HCT116 (cell line): ENCODE measurements at regions not wholly inside any gene's neighbourhood (a gene's known extent, or its start where the extent isn't known, plus 50 kb on each side); places are given as distances from the start of the nearest gene placed in this dataset.

Source experiments
- ATAC-seq: fragments of 200-7000 bp; cut with Tn5 transposase; 2 replicates; pipeline ENCODE4 v1.9.1; 2020; ENCODE audit warnings: mild to moderate bottlenecking, moderate library complexity
- BruUV-seq: library from RNA; stranded (reverse); fragments of 400-500 nt; replicated peaks from 2 replicates; lab custom pipeline; 2021; lab: Mats Ljungman, UMichigan
- CTCF ChIA-PET: fragments of 300-600 bp; sonication (Branson Sonifier 250); formaldehyde crosslinking; loops from one replicate; lab custom pipeline; 2021; ENCODE audit warnings: antibody characterized with exemption; lab: Charles Lee
- POLR2A ChIA-PET: fragments of 300-600, 350-600 bp; sonication (Branson Sonifier 250); formaldehyde crosslinking; loops from one replicate; lab custom pipeline; 2021; ENCODE audit warnings: antibody characterized with exemption; lab: Charles Lee
- RAD21 ChIA-PET, 2 experiments: fragments of 300-600 bp; sonication (Branson Sonifier 250); formaldehyde crosslinking; loops; one replicate each; lab custom pipeline; 2023; ENCODE audit warnings: low total read pairs in 2 of 2; ENCODE audit not compliant: uncharacterized antibody in 2 of 2, unreplicated experiment in 2 of 2, low non-redundant PET in 1 of 2; lab: Charles Lee
- DNase-seq: peaks from one replicate; pipeline ENCODE4 v3.0.0-alpha.2; 2010; ENCODE audit warnings: low read depth, low spot score
- H2AFZ ChIP-seq: fragments of 200-600 bp; shearing (Covaris generic), sonication (generic); 2 replicates; pipeline ENCODE4 v1.6.1; 2017; ENCODE audit warnings: low read depth, mixed run types, mixed read lengths, antibody characterized with exemption, low read length; ENCODE audit not compliant: poor library complexity, severe bottlenecking
- H3K27ac ChIP-seq: 2 replicates; pipeline ENCODE4 v1.5.1; 2012; ENCODE audit warnings: low read depth, low read length
- H3K27me3 ChIP-seq: fragments of 200-600 bp; sonication (generic); 2 replicates; pipeline ENCODE4 v1.6.1; 2016; ENCODE audit warnings: mixed run types, low read length, mixed read lengths; ENCODE audit not compliant: insufficient read depth
- H3K36me3 ChIP-seq, 2 experiments: fragments of 200-500 bp in 1 of 2; fragments of 200-600 bp in 1 of 2; sonication (Bioruptor generic) in 1 of 2; sonication (generic) in 1 of 2; 2 replicates each; pipeline versions ENCODE4 v1.5.1 to v1.6.1; 2014 to 2016; ENCODE audit warnings: low read length in 2 of 2, inconsistent platforms in 1 of 2, mixed read lengths in 1 of 2, mixed run types in 1 of 2; ENCODE audit not compliant: insufficient read depth in 2 of 2, control insufficient read depth in 1 of 2
- H3K4me1 ChIP-seq, 2 experiments: fragments of 200-600 bp in 1 of 2; sonication (generic) in 1 of 2; 2 replicates each; pipeline versions ENCODE4 v1.5.1 to v1.6.1; 2012 to 2017; ENCODE audit warnings: low read length in 2 of 2, inconsistent platforms in 1 of 2, mild to moderate bottlenecking in 1 of 2, mixed read lengths in 1 of 2, mixed run types in 1 of 2, moderate library complexity in 1 of 2; ENCODE audit not compliant: insufficient read depth in 2 of 2, control insufficient read depth in 1 of 2
- H3K4me2 ChIP-seq: fragments of 200-600 bp; sonication (generic); 2 replicates; pipeline ENCODE4 v1.6.1; 2017; ENCODE audit warnings: mixed run types, low read length, mixed read lengths
- H3K4me3 ChIP-seq, 2 experiments: fragments of 200-600 bp in 1 of 2; sonication (generic) in 1 of 2; replicated peaks in 1 of 2; 2 replicates each; pipeline ENCODE4 v1.5.1; 2011 to 2016; ENCODE audit warnings: low read length in 2 of 2, control low read depth in 1 of 2, low read depth in 1 of 2, mild to moderate bottlenecking in 1 of 2, mixed read lengths in 1 of 2, mixed run types in 1 of 2
- H3K79me2 ChIP-seq: fragments of 200-600 bp; sonication (generic); 2 replicates; pipeline ENCODE4 v1.6.1; 2017; ENCODE audit warnings: mild to moderate bottlenecking, mixed run types, low read length, moderate library complexity, mixed read lengths; ENCODE audit not compliant: insufficient read depth
- H3K9ac ChIP-seq: fragments of 200-600 bp; sonication (generic); 2 replicates; pipeline ENCODE4 v1.6.1; 2016; ENCODE audit warnings: low read length, mixed read lengths
- H3K9me2 ChIP-seq: fragments of 200-600 bp; sonication (generic), shearing (Covaris generic); 2 replicates; pipeline ENCODE4 v1.6.1; 2017; ENCODE audit warnings: mixed run types, mild to moderate bottlenecking, moderate library complexity; ENCODE audit not compliant: insufficient read depth
- H3K9me3 ChIP-seq, 2 experiments: fragments of 200-500 bp in 1 of 2; fragments of 200-600 bp in 1 of 2; sonication (Bioruptor generic) in 1 of 2; sonication (generic) in 1 of 2; 2 replicates each; pipeline ENCODE4 v1.6.1; 2014 to 2017; ENCODE audit warnings: low read length in 2 of 2, mixed read lengths in 2 of 2, inconsistent platforms in 1 of 2, low read depth in 1 of 2, mild to moderate bottlenecking in 1 of 2, mixed run types in 1 of 2, moderate library complexity in 1 of 2; ENCODE audit not compliant: control insufficient read depth in 1 of 2, insufficient read depth in 1 of 2
- H4K20me1 ChIP-seq: fragments of 200-600 bp; sonication (generic), shearing (Covaris generic); 2 replicates; pipeline ENCODE4 v1.6.1; 2017; ENCODE audit warnings: mixed run types, mild to moderate bottlenecking, moderate library complexity; ENCODE audit not compliant: insufficient read depth
- CBX3 ChIP-seq: IDR thresholded peaks from 2 replicates; pipeline ENCODE4 v1.6.1; 2012; ENCODE audit warnings: low read depth
- CTCF ChIP-seq, 3 experiments: fragments of 200-600 bp in 1 of 3; sonication (generic) in 1 of 3; IDR thresholded peaks in 2 of 3; conservative IDR thresholded peaks in 1 of 3; 2 replicates each; pipeline ENCODE4 v1.5.1; 2012 to 2017; ENCODE audit warnings: low read depth in 2 of 3, low read length in 2 of 3, antibody characterized with exemption in 1 of 3, borderline replicate concordance in 1 of 3, control low read depth in 1 of 3, mild to moderate bottlenecking in 1 of 3, mixed read lengths in 1 of 3, mixed run types in 1 of 3, moderate library complexity in 1 of 3; ENCODE audit not compliant: insufficient read depth in 1 of 3
- EZH2phosphoT487 ChIP-seq: fragments of 200-600 bp; IDR thresholded peaks from 2 replicates; pipeline ENCODE4 v1.6.1; 2018; ENCODE audit warnings: antibody characterized with exemption, borderline replicate concordance
- POLR2A ChIP-seq: IDR thresholded peaks from 2 replicates; pipeline ENCODE4 v1.7.0; 2011; ENCODE audit warnings: borderline replicate concordance; ENCODE audit not compliant: insufficient read depth, insufficient read length; ENCODE audit errors: extremely low read depth
- POLR2AphosphoS5 ChIP-seq: IDR thresholded peaks from 2 replicates; pipeline ENCODE4 v1.6.1; 2011; ENCODE audit warnings: mild to moderate bottlenecking, low read depth, low read length, moderate library complexity
- RAD21 ChIP-seq: IDR thresholded peaks from 2 replicates; pipeline ENCODE4 v1.6.1; 2012; ENCODE audit warnings: low read depth, mild to moderate bottlenecking
- SIN3A ChIP-seq: IDR thresholded peaks from 2 replicates; pipeline ENCODE4 v1.6.1; 2012; ENCODE audit warnings: low read depth
- SP1 ChIP-seq: IDR thresholded peaks from 2 replicates; pipeline ENCODE4 v1.6.1; 2012; ENCODE audit warnings: low read depth
- SRF ChIP-seq: IDR thresholded peaks from 2 replicates; pipeline ENCODE4 v1.6.1; 2012; ENCODE audit warnings: low read depth
- TCF7L2 ChIP-seq: IDR thresholded peaks from 2 replicates; pipeline ENCODE4 v1.7.0; 2011; ENCODE audit warnings: borderline replicate concordance, inconsistent platforms; ENCODE audit not compliant: insufficient read depth, insufficient read length; ENCODE audit errors: extremely low read depth
- ZFX ChIP-seq: fragments of 450-650 bp; IDR thresholded peaks from 2 replicates; pipeline ENCODE4 v1.6.1; 2017
- ZNF274 ChIP-seq: fragments of 200-500 bp; sonication (Bioruptor generic); IDR thresholded peaks from 2 replicates; pipeline ENCODE4 v1.6.1; 2014; ENCODE audit warnings: mild to moderate bottlenecking, low read depth, low read length, inconsistent platforms
- intact Hi-C: fragments of 100-400 bp; cut with micrococcal nuclease; formaldehyde crosslinking; loops from 2 replicates; pipeline ENCODE4 v1.10.0; 2022
- TF ChIP-seq, protein P1 (sequence below): IDR thresholded peaks from 2 replicates; pipeline ENCODE4 v1.6.1; 2012; ENCODE audit warnings: low read depth
- TF ChIP-seq, protein P2 (sequence below): IDR thresholded peaks from 2 replicates; pipeline ENCODE4 v1.6.1; 2011; ENCODE audit warnings: mild to moderate bottlenecking, low read length, moderate library complexity; ENCODE audit not compliant: insufficient replicate concordance; ENCODE audit errors: extremely low read depth
- TF ChIP-seq, protein P3 (sequence below): IDR thresholded peaks from 2 replicates; pipeline ENCODE4 v1.6.1; 2012

DNA sequence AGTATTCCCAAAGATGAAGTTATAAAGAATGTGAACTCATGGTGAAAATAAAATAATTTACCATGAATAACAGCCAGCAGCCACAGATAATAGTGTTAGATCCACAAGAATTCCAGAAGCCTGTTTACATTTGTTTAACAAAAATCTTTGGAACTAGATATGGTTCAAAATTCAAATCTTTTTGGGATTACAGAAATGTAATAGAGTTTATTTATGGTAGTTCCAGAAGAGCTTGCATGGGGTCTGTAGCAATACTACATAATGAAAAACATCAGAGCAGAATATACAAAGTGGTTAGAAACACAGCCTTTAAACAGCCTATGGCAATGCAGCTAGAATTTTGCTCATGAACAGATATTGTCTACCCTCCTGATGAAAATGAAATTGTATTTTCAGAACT, 179.1 kb downstream of the RDH14 start:
- Histone ChIP-seq H3K4me2 (no peak overlapping the region), H3K4me3 (no peak overlapping the region), H3K9me3 (no peaks in the 10 kb centered on the region), H4K20me1 (no peaks in the 10 kb centered on the region), H2AFZ (no peak overlapping the region), H3K9ac (no peak overlapping the region), H3K27ac (no peak overlapping the region), H3K36me3 (no peaks in the 10 kb centered on the region), H3K4me1 (no peaks in the 10 kb centered on the region), H3K9me2 (no peaks in the 10 kb centered on the region), H3K79me2 (no peaks in the 10 kb centered on the region), H3K27me3 (peaks cover 22% of the 10 kb centered on the region)
- no peak for TF ChIP-seq EZH2phosphoT487
- TF ChIP-seq RAD21, result no peak
- no peak for TF ChIP-seq CTCF (IDR thresholded peaks at IDR 0.05 in 2 of 3, conservative IDR thresholded peaks at IDR 0.05 in 1 of 3; ENCODE audit: borderline replicate concordance in 1 of 3, insufficient read depth in 1 of 3, low read depth in 2 of 3, low read length in 2 of 3)
- no peak for TF ChIP-seq POLR2AphosphoS5
- TF ChIP-seq SRF, result no peak
- no peak for TF ChIP-seq ZFX
- TF ChIP-seq, protein P1, sequence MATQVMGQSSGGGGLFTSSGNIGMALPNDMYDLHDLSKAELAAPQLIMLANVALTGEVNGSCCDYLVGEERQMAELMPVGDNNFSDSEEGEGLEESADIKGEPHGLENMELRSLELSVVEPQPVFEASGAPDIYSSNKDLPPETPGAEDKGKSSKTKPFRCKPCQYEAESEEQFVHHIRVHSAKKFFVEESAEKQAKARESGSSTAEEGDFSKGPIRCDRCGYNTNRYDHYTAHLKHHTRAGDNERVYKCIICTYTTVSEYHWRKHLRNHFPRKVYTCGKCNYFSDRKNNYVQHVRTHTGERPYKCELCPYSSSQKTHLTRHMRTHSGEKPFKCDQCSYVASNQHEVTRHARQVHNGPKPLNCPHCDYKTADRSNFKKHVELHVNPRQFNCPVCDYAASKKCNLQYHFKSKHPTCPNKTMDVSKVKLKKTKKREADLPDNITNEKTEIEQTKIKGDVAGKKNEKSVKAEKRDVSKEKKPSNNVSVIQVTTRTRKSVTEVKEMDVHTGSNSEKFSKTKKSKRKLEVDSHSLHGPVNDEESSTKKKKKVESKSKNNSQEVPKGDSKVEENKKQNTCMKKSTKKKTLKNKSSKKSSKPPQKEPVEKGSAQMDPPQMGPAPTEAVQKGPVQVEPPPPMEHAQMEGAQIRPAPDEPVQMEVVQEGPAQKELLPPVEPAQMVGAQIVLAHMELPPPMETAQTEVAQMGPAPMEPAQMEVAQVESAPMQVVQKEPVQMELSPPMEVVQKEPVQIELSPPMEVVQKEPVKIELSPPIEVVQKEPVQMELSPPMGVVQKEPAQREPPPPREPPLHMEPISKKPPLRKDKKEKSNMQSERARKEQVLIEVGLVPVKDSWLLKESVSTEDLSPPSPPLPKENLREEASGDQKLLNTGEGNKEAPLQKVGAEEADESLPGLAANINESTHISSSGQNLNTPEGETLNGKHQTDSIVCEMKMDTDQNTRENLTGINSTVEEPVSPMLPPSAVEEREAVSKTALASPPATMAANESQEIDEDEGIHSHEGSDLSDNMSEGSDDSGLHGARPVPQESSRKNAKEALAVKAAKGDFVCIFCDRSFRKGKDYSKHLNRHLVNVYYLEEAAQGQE, result no peak
- TF ChIP-seq ZNF274, result no peak
- TF ChIP-seq POLR2A, result no peak
- TF ChIP-seq, protein P2, sequence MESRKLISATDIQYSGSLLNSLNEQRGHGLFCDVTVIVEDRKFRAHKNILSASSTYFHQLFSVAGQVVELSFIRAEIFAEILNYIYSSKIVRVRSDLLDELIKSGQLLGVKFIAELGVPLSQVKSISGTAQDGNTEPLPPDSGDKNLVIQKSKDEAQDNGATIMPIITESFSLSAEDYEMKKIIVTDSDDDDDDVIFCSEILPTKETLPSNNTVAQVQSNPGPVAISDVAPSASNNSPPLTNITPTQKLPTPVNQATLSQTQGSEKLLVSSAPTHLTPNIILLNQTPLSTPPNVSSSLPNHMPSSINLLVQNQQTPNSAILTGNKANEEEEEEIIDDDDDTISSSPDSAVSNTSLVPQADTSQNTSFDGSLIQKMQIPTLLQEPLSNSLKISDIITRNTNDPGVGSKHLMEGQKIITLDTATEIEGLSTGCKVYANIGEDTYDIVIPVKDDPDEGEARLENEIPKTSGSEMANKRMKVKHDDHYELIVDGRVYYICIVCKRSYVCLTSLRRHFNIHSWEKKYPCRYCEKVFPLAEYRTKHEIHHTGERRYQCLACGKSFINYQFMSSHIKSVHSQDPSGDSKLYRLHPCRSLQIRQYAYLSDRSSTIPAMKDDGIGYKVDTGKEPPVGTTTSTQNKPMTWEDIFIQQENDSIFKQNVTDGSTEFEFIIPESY, result no peak
- no peak for TF ChIP-seq TCF7L2
- TF ChIP-seq, protein P3, sequence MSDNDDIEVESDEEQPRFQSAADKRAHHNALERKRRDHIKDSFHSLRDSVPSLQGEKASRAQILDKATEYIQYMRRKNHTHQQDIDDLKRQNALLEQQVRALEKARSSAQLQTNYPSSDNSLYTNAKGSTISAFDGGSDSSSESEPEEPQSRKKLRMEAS, result no peak
- no peak for TF ChIP-seq SP1
- TF ChIP-seq SIN3A, result no peak
- no peak for TF ChIP-seq CBX3
- no peak for DNase-seq
- ChIA-PET POLR2A (no interaction called here), RAD21 (no interaction called here), CTCF (interaction anchor here (1.8 kb wide), 1 partner anchor 529 kb away, joined by 6 read pairs; no protein-coding TSS in a partner anchor)
- no TSS peak for BruUV-seq
- intact Hi-C loops, result no loop called here
- no peak for ATAC-seq
